PFSK-1 (cell line): ENCODE measurements at regions not wholly inside any gene's neighbourhood (a gene's known extent, or its start where the extent isn't known, plus 50 kb on each side); places are given as distances from the start of the nearest gene placed in this dataset.

Experiments used
- FOXP2 ChIP-seq: optimal IDR thresholded peaks from 2 replicates; pipeline ENCODE3; 2011; ENCODE audit warnings: borderline replicate concordance, control low read depth, inconsistent platforms; ENCODE audit not compliant: insufficient read depth; ENCODE audit errors: extremely low read length, extremely low read depth
- POLR2AphosphoS5 ChIP-seq: IDR thresholded peaks from 2 replicates; pipeline ENCODE4 v1.6.1; 2012; ENCODE audit warnings: low read depth, mild to moderate bottlenecking, control low read depth, low read length, moderate library complexity
- SIN3A ChIP-seq: IDR thresholded peaks from 2 replicates; pipeline ENCODE4 v1.6.1; 2012; ENCODE audit warnings: mild to moderate bottlenecking, low read length, moderate library complexity, borderline replicate concordance; ENCODE audit not compliant: insufficient read depth
- TAF1 ChIP-seq: IDR thresholded peaks from 2 replicates; pipeline ENCODE4 v1.6.1; 2012; ENCODE audit warnings: low read length, control low read depth, borderline replicate concordance; ENCODE audit not compliant: insufficient read depth
- TF ChIP-seq, protein P1 (sequence below), 2 experiments: IDR thresholded peaks; 2 replicates each; pipeline versions ENCODE4 v1.6.1 to v1.8.0; 2011 to 2012; ENCODE audit warnings: low read depth in 2 of 2, low read length in 2 of 2, control low read depth in 1 of 2, inconsistent platforms in 1 of 2, mild to moderate bottlenecking in 1 of 2, moderate library complexity in 1 of 2; ENCODE audit not compliant: insufficient read depth in 1 of 2

DNA sequence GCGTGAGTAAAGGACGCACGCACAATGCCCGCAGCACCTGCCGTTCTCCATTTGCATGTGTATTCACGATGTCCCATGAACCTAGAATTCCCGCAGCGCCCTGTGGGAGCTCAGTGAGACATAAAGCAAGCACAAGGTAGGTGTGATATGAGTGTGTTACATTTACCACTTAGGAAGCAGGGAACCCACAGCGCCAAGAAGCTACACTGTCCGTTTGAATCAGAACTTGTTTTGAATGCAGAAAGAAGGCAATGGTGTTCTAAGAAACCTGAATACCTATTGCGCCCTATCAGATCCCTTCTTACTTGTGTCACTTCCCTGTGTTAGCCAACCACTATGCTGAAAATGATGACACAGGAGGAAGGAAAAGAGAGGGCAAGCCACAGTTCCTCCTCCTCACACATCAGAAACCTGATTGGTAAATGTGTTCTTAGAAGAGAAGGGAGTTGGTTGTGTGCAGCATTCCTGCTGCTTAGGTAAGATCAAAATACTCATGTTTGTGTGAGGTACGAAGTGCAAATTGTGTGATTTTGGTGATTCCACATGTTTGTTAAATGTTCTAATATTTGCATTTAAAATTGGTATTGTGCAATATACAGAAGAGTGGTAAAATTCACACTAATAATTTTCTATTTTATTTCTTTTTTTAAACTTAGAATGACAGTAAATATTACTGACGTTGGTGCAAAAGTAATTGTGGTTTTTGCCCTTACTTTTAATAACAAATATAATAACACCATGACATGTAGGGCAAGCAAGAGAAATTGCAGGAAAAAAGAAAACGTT is 185.4 kb downstream of the SEC23IP start:
- TF ChIP-seq POLR2AphosphoS5 (no peak), SIN3A (no peak), TAF1 (no peak), FOXP2 (no peak)
- TF ChIP-seq, protein P1, sequence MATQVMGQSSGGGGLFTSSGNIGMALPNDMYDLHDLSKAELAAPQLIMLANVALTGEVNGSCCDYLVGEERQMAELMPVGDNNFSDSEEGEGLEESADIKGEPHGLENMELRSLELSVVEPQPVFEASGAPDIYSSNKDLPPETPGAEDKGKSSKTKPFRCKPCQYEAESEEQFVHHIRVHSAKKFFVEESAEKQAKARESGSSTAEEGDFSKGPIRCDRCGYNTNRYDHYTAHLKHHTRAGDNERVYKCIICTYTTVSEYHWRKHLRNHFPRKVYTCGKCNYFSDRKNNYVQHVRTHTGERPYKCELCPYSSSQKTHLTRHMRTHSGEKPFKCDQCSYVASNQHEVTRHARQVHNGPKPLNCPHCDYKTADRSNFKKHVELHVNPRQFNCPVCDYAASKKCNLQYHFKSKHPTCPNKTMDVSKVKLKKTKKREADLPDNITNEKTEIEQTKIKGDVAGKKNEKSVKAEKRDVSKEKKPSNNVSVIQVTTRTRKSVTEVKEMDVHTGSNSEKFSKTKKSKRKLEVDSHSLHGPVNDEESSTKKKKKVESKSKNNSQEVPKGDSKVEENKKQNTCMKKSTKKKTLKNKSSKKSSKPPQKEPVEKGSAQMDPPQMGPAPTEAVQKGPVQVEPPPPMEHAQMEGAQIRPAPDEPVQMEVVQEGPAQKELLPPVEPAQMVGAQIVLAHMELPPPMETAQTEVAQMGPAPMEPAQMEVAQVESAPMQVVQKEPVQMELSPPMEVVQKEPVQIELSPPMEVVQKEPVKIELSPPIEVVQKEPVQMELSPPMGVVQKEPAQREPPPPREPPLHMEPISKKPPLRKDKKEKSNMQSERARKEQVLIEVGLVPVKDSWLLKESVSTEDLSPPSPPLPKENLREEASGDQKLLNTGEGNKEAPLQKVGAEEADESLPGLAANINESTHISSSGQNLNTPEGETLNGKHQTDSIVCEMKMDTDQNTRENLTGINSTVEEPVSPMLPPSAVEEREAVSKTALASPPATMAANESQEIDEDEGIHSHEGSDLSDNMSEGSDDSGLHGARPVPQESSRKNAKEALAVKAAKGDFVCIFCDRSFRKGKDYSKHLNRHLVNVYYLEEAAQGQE (IDR thresholded peaks at IDR 0.05; ENCODE audit: insufficient read depth in 1 of 2, low read depth in 2 of 2, low read length in 2 of 2): no peak

DNA sequence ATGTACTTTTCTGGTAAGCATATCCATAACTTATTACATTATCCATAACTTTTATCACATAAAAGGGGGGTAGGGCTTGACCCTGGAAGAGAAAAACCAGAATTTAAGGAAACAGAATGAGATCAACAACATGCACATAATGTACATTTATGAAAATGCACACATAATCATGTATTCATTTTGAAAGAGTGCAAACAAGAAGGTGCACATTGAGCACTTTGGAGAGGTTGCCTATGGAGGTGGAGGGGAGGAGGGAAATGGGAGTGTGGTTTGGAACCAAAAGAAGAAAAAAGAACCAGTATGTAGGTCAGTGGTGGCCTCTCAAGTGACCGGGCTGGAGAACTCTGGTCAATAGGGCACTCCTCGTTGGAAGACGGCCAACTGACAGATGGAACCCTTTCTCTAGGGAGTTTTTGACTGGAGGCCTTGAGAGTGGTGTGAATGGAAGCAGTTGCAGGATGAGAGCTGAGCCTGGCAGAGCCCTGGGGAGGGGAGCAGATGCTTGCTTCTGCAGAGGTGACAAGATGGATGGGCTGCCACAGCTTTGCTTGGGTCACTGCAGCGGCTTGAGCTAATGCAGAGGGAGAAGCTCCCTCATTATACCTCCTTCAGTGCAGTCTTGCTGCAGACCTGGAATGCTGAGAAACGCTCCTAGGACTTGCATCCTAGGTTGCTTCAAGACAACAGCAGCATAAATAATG is 192.7 kb downstream of the SEC23IP start:
- TF ChIP-seq TAF1 (no peak), SIN3A (no peak), POLR2AphosphoS5 (no peak), FOXP2 (no peak)
- TF ChIP-seq, protein P1 (IDR thresholded peaks at IDR 0.05; ENCODE audit: insufficient read depth in 1 of 2, low read depth in 2 of 2, low read length in 2 of 2): no peak

DNA sequence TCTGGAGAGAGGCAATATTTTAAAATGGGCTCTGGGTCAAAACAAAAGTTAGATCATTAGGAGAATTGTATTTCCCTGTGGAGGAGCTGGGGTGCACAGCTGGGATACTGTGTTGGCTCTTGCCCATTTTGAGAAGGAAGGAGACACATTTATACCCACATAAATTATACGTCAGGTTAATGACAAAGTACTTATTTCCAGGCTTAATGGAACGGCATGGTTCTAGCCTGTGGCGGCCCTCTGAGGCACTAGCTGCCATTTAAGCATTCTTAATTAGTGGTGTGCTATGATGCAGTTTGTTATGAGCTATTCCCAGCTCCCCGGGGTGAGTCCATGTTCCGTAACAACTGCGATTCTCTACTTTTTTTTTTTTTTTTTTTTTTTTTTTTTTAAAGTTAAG is 193.5 kb downstream of the SEC23IP start:
- no peak for TF ChIP-seq TAF1
- TF ChIP-seq SIN3A: no peak
- no peak for TF ChIP-seq FOXP2
- TF ChIP-seq POLR2AphosphoS5: no peak
- TF ChIP-seq, protein P1 (IDR thresholded peaks at IDR 0.05; ENCODE audit: insufficient read depth in 1 of 2, low read depth in 2 of 2, low read length in 2 of 2): no peak

DNA sequence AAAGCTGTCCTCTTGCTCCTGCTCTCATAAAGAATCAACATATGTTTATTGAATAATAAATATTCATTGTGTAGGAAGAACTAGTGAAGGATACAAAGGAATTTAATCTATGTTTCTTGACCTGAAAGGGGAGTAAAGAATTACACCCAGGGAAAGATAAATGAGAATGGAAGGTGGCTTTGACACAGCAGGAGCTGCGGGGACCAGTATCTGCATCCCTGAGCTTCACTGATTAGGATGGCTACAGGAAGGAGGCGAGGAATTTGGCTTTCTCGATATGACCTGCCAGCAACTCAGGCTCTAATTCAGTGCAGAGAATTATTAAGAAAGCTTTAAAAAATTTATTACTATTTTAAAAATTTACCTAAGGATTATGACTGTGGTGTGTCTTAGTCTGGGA is 194.6 kb downstream of the SEC23IP start:
- no peak for TF ChIP-seq TAF1
- TF ChIP-seq, protein P1 (IDR thresholded peaks at IDR 0.05; ENCODE audit: insufficient read depth in 1 of 2, low read depth in 2 of 2, low read length in 2 of 2): no peak
- TF ChIP-seq SIN3A: no peak
- no peak for TF ChIP-seq POLR2AphosphoS5
- TF ChIP-seq FOXP2: no peak
